ENCODE measurements at regions not wholly inside any gene's neighbourhood (a gene's known extent, or its start where the extent isn't known, plus 50 kb on each side); places are given as distances from the start of the nearest gene placed in this dataset.

- no peak for TF ChIP-seq EZH2phosphoT487 (IDR thresholded peaks at IDR 0.05; ENCODE audit: insufficient read depth, low read depth)
- TF ChIP-seq EZH2 (IDR thresholded peaks at IDR 0.05; ENCODE audit: insufficient read depth, poor library complexity, severe bottlenecking) = no peak
Measured at GRCh38 chr12:88433997-88434703, 146.1 kb downstream of the KITLG start.

Data from GM23248 (cell line).